EL (cell line): ENCODE measurements at regions not wholly inside any gene's neighbourhood (a gene's known extent, or its start where the extent isn't known, plus 50 kb on each side); places are given as distances from the start of the nearest gene placed in this dataset.
"Not testable (repeated sequence)": the region's sequence is repeated elsewhere in the genome, so short reads cannot be mapped to it uniquely, and the experiment has no call there.

Experiments used
- DNase-seq: peaks from one replicate; pipeline ENCODE4 v3.0.0-alpha.2; 2016

DNA sequence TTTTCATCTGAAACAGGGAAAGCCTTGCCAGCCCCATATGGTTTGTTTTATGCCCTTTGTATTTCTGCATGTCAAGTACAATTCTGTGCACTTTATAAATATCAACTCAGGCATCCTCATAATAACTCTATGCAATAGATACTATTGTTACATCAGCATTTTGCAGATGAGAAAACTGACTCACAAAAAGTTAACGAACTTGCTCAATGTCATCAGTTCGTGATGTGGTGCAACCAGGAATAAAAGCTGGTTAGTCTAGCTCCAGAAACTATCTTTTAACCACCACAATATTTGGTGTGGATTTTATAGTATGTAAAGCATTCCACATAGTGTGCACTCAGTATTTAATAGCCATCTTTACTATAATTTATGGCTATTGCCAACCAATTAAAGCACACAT is 134.9 kb downstream of the MRPS30 start:
- DNase-seq = no peak

DNA sequence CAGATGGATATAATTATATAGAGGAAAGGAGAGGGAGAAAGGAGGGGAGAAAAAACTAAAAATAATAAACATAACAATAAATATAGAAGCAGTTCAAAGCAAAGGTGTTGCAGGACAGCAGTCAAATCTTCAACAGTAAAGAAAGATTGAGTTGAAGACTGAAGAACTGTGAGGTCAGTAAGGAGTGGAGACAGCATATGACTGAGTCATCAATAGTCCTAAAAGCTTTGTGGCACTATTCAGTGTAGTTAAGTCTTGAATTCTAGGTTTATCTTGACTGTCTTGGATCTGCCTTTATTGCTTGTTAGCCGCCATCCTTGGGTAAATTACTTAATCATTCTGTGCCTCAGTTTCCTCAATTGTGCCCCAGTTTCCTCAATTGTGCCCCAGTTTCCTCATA is 137.0 kb downstream of the MRPS30 start:
- DNase-seq = no peak

DNA sequence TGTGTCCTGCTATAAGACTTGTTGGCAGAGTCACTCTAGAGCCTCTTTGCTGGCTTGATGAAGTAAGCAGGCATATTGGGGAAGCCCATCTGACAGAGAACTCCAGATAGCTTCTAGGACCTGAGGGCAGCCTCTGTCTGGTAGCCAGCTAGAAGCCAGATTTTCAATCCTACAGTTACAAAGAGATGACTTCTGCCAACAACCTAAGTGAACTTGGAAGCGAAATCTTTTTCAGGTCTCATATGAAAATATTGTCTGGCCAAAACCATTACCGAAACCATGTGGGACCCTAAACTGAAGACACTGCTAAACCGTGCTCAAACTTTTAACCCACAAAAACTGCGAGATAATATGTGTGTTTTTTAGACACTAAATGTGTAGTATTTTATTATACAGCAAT is 140.9 kb downstream of the MRPS30 start:
- DNase-seq = no peak

DNA sequence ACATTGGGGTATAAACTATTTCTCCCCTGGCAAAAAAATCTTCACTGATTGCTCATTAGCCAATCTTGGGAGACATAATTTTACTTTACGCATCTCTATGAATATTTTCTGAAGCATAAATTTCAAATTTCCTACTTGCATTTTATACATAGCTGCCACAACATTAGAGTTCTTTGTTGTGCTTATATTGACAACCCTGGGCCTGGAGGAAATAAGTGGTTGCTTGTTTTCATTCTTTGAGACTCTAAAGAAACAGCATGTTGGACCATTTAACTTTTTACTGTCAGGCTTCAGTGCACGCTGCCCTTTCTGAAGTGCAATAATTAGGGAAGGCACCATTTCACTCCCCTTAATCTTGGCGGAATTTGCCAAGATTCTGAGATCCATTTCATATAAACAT is 142.6 kb downstream of the MRPS30 start:
- DNase-seq = no peak

DNA sequence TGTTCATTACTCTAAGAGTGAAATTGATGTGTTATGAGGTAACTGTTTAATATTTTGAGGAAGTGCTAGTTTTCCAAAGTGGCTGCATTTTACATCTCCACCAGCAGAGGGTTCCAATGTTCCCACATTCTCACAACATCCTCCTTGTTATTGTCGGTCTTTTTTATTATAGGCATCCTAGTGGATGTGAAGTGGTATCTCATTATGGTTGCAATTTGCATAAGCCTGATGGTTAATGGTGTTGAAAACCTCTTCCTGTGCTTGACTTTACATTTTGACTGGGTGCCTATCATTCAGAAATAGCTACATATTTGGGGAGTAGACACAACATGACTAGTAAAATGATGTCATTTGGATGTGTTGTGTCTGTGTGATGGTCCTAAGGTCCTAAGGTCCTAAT is 143.6 kb downstream of the MRPS30 start:
- DNase-seq = peak; percentile 1

DNA sequence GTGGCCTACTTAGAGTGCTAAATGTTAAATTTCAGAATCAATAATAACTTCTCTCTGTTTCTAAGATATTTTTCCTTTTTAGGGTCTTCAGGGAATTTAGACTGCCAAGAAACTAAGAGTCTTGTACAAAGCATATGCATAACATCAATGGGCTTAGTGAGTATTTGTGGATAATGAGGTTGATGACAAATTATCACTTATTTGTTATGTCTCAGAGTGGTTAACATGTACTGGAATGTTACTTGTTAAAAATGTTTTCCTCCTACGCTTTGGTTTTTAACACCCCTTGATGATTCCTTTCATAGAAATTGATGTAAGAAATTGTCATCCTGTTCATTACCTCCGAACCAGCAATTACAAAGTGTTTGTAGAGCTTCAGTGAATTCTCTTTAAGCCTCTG is 144.3 kb downstream of the MRPS30 start:
- no peak for DNase-seq

DNA sequence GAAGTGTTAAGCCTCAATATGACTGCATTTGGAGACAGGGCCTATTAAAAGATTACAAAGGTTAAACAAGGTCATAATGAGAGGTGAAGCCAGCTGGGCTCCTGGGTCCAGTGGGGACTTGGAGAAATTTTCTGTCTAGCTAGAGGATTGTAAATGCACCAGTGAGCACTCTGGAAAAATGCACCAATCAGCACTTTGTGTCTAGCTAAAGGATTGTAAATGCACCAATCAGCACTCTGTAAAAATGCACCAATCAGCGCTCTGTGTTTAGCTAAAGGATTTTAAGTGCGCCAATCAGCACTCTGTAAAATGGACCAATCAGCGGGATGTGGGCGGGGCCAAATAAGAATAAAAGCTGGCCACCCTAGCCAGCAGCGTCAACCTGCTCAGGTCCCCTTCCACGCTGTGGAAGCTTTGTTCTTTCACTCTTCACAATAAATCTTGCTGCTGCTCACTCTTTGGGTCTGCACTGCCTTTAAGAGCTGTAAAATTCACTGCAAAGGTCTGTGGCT is 150.3 kb downstream of the MRPS30 start:
- DNase-seq = not testable (repeated sequence)

DNA sequence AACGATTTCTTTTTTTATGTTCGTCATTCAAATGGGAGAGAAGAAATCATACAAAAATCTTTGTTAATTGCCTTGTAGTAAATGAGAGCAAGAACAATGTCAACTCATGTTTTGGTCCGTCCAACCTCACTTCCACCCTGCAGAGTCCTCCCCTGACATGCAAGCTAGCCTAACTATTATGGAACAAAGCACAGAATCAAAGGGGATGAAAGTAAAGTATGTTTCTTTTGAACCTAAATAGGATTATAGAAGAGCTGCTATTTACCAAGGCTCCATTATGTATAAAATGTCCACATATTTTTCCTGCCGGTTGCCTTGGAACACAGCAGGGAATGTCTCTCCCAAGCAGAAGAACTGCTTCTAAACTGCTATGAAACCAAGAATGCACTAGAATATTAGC is 161.1 kb downstream of the MRPS30 start:
- DNase-seq = no peak

DNA sequence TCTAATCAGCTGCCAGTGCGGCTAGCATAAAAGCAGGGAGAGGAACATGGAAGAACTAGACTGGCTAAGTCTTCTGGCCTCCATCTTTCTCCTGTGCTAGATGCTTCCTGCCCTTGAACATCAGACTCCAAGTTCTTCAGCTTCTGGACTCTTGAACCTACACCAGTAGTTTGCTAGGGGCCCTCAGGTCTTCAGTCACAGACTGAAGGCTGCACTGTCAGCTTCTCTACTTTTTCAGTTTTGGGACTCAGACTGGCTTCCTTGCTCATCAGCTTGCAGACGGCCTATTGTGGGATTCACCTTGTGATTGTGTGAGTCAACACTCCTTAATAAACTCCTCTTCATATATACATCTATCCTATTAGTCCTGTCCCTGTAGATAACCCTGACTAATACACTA is 162.2 kb downstream of the MRPS30 start:
- DNase-seq = not testable (repeated sequence)

DNA sequence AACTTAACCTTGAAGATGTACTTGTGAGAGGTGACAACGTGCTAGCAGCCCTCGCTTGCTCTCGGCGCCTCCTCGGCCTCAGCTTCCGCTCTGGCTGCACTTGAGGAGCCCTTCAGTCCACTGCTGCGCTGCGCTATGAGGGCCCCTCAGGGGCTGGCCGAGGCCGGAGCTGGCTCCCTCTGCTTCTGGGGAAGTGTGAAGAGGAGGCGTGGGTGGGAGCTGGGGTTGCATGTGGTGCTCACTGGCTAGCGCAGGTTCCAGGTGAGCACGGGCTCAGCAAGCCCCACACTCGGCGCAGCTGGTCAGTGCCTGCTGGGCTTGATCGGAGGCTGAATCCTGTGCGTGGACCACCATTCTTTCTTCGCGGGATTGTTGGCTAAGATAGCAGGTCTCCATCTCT is 166.1 kb downstream of the MRPS30 start:
- DNase-seq = no peak

DNA sequence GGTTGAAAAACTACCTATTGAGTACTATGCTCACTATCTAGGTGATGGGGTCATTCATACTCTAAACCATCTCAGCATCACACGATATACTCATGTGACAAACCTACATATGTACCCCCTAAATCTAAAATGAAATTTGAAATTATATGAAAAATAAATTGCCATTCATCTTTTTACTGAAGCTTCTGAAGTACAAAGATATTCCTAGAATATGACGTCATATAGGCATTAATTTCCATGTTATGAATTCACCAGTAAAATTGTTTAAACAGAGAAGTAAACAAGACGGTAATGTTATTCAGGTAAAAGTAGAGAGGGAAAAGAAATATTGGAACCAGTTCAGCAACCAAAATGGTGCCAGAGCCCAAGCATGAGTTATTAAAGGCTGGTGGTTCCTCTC is 173.0 kb downstream of the MRPS30 start:
- DNase-seq = no peak

DNA sequence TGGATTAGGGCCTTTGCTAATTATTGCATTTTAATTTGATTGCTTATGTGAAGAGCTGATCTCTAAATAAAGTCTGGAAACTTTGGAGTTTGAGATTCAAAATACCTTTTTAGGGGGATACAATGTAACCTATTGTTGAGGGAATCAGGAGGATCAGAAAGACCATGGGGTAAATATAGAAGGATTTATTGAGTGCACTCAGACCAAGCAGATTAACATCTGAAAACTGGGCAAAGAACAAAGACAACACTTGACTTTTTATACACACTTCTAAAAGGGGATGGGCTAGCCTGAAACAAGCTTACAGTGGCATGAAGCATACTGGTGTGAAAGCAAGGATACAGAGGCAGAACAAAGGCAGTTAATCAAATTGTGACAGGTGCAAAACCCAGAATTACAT is 174.3 kb downstream of the MRPS30 start:
- no peak for DNase-seq

DNA sequence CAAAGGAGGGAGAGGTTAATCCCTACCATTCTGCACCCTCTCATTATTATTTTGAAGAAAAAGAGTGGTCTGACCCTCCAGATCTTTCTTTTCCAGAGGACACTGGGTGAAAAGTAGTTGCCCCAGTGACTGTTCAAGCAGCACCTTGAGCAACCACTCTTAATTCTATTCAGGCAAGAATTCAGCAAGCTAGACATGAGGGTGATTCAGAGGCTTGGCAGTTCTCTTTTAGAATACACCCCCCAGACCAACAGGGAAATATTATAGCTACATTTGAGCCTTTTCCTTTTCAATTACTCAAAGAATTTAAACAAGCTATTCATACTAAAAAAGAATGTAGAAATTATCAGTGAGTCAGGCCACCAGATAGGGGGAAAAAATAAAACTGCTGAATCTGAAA is 178.3 kb downstream of the MRPS30 start:
- DNase-seq = no peak

DNA sequence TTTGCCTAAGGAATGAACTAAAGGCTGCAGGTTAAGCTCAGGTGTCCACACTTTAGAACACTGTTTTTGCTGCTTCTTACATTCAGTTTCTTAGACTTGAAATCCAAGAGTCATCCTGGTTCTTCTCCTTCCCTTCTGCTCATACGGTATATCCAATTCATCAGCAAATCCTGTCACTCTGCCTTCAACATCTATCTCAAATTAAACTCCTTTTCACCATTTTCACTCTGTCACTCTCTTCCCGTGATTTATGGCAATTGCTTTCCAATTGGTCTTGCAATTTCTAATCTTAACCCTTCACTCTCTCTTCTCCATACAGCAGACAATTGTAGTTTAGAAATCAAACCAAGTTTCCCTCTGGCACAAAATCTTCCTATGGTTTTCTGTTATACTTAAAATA is 182.9 kb downstream of the MRPS30 start:
- no peak for DNase-seq

DNA sequence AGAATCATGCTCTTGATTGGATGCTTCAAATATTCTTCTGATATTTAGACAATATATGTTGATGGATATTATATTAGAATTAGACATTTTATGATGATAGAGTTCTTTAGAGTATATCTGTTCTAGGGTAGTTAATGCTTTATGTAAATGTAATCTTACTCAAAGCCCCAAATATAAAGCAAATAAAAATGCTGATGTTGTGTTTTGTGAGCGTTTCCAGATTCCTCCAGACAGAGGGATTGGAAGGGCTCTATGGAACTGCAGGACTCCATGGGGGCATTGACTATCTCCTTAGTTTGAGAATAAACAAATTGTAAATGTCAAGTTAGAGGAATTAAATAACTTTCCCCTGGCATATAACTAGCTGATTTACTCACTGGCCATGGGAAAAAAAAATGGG is 184.5 kb downstream of the MRPS30 start:
- DNase-seq = no peak

DNA sequence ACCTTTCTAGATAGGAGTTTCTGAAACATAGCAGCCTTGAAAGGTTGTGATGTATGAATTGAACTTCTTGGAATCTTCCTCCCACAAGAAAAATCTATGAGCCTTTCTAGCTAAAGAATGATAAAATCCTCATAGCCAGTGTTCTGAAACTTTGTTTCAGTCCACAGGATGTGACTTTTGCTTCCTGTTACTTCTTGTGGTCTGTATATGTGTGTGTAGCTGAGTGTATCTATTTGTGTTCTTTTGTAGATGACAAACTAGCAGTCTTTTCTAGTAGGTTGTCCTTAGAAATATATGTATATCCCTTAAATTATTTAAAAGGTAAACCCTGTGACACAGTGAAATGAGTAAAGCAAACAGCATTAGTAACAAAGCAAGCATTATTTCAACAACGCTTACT is 188.8 kb downstream of the MRPS30 start:
- DNase-seq = no peak

DNA sequence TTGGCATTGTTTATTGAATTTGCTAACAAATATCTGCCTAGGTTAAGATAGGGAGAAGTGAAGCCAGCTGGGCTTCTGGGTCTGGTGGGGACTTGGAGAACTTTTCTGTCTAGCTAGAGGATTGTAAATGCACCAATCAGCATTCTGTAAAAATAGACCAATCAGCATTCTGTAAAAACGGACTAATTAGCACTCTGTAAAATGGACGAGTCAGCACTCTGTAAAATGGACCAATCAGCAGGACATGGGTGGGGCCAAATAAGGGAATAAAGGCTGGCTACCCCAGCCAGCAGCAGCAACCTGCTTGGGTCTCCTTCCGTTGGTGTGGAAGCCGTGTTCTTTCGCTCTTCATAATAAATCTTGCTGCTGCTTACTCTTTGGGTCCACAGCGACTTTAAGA is 198.4 kb downstream of the MRPS30 start:
- not testable (repeated sequence) for DNase-seq

DNA sequence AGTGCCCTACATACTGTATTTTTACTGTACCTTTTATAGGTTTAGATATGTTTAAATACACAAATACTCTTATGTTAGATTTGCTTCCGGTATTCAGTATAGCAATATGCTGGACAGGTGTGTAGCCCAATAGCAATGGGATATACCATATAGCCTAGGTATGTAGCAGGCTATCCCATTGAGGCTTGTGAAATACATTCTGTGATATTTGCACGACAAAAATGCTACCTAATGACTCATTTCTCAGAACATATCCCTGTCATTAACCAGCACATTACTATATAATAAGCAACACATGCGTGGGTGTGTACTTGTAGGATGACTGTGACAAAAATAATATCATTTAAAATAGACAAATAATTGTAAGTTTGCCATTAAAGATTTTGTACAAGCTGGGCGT is 208.8 kb downstream of the MRPS30 start:
- DNase-seq = no peak

DNA sequence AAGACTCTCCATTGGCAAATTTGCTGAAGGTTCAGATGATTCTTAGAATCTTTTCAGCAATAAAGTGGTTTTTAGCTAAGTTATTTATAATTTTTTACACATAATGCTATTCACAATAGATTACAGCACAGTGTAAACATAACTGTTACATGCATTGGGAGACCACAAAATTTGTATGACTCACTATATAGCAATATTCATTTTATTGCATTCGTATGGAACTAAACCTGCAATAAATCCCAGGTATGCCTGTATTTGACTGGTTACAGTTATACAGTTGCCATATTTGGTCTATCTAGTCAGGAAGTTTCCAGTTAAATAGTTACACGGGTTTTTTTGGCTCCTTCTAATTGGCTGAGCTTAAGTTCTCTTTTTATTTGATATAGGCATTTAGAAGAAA is 220.8 kb downstream of the MRPS30 start:
- no peak for DNase-seq

DNA sequence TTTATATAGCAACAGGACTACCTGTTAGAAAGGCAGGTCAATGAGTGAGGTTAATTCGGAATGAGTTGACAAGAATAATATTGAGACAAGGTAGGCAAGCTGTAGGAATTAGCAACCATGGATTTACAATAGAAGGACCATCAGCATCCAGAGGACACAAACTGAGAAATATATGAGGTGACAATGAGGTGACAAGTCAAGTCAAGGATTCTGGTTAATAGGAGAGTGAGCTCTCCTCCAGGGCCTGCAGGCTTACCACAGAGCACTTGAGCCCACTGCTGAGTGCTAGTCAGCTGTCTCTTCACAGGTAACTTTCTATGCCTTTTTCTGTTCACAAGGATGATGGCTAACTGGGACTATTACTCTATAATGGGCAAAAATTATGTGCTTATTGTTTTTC is 227.2 kb downstream of the MRPS30 start:
- DNase-seq = no peak

DNA sequence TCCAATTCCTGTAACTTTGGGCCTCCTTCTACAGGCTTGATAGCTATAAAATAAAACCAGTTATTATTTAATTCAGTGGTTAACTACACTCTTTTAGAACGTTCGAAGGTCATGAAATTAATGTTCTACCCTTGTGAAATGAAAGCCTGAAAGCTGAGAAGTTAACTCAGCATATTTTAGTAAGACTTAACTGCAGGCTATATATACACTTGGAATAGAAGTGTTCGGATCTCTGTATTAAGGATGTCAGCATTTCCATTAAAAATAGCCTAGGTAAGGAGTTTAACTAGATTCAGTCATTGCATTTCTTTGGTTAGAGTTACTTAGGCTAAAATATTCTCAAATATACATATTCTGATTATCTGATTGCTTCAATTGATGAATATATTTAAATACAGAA is 229.2 kb downstream of the MRPS30 start:
- no peak for DNase-seq

DNA sequence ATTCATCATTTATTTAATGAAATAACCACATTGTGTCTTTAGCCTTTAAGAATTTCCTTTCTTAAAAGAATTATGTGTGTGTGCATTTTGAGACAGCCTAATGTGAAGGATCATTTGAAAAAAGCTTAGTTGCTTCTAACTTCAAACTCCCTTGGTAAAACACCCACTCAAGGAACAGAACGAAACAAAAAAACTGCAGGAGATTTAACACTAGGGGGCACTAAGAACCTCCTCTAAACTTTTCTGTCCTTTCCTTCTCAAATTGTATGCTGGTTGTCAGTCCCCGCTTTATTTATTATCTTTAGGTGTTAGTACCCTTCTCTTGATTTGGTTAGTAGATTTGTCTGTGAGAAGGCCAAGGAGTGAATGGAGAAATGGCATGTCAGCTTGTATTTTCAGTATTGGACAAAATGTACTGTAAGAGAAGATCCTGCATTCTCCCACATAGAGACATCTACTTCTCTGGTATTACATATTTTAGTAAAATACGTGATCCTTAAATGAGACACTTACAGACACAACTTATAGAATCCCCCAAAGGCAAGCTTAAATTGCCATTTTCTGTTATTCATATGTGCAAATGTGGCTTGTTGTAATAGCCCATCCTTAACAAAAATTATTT is 229.7 kb downstream of the MRPS30 start:
- DNase-seq = peak; percentile 0

DNA sequence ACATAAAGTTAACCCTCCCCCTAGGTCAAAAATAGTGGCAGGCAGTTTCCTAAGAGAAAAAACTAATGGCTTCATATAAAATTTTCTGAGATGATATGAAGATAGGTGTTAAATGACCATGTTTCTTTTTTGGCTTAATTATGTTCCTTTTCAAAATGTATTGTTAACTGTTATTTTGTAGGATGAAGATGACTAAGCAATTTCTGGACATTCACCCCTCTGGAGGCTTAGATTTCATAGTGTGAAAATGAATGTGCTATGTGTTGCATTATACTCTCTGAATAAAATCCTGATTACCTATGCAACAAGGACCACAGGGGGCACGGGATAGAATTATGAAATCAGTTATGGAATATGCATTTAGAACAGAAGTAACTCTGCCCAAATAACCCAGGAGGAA is 233.5 kb downstream of the MRPS30 start:
- DNase-seq = no peak

DNA sequence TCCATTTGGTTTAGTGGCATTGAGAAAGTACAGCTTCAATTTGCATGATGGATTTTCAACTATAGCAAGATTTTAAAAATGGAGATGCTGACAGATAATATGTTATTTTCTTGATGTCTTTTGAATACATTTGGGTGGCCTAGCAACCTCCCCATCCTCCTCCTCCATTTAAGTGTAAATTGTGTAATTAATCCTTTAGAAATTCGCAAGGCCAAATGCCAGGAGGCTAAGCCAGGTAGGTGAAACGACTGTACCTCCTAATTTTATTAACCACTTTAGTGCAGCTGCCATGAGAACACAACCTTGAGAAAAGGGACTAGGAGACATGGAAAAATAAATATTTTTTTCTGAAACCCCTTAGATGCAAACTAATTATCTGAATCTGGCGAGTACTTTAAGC is 248.8 kb downstream of the MRPS30 start:
- no peak for DNase-seq

DNA sequence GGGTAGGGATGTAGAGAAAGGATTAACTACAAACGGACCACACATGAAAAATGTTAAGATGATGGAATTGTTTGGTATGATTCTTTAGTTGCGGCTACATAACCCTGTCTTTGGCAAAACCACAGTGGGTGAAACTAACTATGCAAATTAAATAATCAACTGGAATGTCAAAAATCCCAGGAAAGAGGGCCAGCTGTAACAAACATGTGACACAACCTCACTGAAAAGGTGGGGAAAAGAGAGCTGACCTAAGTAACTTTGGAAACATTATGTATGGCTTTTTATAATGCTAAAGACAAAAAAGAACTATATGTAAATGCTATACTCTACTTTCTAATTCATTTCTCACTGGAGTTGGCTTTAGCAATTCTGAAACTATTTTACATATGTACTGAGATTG is 252.0 kb downstream of the MRPS30 start:
- no peak for DNase-seq

DNA sequence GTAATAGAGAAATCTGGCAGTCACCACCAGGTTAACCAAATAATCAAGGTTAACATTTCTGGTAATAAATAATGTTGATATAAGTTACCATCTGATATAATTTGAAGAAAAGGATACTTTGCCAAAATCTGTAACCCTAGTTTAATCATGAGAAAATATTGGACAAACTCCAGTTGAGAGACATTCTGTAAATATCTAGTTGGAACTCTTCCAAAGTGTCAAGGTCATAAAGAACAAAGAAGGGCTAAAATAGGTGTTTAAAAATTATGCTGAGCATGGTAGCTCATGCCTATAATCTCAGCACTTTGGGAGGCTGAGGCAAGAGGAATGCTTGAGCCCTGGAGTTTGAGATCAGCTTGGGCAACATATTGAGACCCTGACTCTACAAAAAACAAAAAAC is 253.3 kb downstream of the MRPS30 start:
- DNase-seq = no peak
